Stimulated activated CD8-positive, alpha-beta memory T cell treated with anti-CD3 and anti-CD28 coated beads, Interleukin-15, amount 100 ng/mL, for 4 hours (primary cell): ENCODE measurements at regions not wholly inside any gene's neighbourhood (a gene's known extent, or its start where the extent isn't known, plus 50 kb on each side); places are given as distances from the start of the nearest gene placed in this dataset.

ENCODE experiments used
- DNase-seq, 2 donors: peaks; one replicate each; pipeline ENCODE4 v3.0.0-alpha.2; 2020; ENCODE audit warnings: low read depth in 2 of 2

DNA sequence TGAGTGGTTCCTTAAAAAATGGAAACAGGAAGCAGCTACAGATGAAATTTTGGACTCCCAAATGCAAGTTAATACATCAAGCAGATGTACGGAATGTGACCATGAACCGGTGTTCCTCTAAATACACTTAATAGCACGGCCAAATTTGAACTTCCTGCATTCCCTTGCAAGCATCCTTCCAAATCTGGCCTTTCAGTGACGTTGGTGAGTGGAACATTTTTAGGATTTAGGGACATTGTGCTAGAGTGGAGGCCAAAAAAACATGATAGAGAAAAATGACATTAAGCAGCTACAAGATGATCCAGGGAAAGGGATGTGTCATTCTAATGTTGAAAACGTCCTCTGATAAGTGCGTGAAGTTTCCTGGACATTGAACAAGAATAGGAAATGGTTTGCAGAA lies 62.1 kb downstream of the CTAGE1 start:
- no peak for DNase-seq

DNA sequence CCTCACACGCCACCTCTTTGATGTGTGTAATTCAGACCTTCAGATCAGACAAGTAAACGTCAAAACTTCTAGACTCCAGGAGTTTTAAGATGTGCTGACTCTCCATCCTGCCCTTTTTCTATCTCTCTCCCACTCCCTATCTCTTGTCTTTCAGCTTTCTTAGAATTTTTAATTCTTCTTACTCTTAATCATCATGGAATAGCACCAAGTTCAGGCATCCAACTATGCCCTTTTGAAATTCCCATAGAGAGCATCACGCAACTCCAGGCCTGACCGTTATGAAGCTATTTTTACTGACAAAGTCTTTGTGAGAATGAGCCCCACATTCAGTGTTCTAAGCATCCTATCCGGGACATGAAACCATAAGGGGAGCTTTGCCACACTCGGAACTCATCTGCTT lies 62.6 kb downstream of the CTAGE1 start:
- DNase-seq, result no peak

DNA sequence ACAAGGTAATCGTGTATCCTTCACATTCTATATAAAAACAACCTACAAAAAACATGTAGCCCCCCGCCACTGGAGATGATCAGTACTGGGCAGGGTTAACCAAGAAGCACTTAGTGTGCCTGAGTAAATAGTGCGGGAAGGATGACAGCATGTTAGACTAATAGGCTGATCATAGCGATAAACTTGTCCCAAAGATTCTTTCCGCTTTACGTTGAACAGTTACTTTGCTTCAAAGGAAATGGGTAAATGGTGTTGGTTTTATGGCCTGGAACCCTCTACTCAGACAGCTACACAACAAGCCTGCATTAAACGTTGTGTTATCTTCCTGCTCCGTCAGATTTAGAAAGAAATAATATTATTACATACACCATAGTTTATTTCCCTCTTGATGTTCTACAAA lies 67.7 kb downstream of the CTAGE1 start:
- DNase-seq, result no peak

DNA sequence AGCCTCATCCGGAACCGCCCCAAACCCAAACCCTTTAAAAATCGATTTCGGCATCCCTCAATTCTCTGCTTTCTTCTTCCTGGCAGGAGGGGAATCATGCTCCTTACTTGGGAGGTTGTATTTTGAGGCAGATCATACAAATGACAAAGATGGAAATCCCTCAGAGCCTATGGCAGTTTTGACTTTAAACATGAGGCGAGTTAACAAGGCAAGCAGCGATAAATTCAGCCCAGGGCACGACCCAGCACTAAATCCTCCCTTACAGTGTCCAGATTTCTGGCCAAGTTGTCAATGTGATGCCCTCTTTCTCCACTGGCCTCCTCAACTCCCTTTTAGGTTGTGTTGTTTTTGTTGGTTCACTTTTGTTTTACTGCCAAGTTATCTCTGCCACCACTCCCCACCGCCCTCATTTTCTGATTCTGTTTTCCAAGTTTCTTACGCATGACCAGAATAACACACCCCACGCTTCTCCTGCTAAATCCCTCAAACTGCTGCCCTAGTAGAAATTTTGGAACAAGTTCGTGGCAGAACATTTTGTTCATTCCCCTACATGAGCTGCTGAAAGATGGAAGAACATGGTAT lies 68.3 kb downstream of the CTAGE1 start:
- no peak for DNase-seq

DNA sequence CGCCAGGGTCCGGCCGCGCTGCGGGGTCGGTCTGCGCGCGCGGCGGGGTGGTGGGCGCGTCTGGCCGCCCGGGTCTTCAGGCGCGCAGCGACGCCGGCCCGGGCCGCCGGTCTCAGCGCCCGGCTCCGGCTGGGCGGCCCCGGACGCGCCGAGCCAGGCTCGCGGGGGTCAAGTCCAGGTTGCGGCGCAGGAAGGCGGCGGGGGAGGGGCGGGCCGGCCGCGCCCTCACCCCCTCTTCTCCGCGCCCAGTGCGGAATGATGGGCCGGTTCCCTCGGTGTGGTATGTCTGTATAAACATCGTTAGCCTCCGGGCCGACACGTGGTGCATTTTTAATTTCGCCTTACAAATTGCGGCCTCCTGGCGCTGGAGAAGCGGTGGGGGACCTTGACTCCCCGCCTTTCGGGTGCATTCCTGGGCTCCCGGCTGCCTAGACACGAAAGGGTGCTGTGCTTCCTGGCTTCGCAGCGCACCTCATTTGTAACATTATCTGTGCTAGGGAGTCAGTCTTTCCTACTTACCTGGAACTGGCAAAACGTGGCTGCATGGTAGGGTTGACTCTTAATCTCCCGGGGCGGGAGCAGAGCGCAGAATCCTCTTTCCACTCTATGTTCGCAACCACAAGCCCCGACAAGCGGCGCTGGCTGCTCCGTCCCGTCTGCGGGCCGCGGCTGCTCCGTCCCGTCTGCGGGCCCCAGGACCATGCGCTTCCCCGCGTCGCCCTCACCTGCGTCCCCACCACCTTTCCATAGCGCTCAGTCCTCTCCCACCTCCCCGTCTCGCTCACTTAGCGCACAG lies 69.0 kb downstream of the CTAGE1 start:
- no peak for DNase-seq

DNA sequence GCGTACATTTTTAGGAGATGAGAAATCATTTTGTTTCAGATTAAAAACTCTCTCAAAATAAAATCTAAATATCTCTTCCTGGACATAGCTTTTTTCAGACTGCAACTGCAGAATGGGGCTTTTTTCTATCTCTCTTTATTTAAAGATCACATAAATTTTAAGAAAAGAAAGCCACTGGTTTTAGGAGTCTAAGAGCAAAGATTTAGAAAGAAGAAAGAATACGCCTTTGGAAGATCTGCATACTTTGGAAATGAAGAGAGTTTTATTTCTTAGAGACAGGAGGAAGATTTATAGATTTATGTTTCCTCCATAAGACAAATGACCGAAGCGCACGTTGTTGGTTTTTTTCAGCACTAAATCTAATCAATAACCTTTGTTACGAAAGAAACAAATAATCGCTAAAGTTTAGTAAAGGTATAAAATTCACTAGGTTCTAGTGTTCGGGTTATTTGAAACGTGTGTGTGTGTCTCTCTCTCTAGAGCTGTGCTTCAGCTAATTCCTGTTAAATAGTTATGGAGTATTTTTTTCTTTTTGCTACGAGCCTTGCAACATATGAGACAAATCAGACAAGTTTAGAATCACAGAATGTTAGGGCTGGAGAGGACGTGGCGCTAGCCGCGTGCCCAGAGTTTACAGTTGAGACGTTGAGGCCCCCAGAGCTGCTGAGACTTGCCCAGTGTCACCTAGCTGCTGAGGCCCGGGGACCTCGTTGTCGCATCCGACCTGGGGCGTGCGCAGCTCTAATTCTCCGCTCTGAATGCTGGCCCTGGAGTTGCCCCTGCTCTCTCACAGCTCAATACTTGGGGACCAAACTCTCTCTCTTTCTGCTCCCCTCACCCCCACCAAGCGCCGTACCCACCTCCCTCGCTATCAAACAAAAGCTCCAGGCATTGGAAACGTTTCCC lies 69.9 kb downstream of the CTAGE1 start:
- DNase-seq, result peak in 1 of 2 donors; percentile 13

DNA sequence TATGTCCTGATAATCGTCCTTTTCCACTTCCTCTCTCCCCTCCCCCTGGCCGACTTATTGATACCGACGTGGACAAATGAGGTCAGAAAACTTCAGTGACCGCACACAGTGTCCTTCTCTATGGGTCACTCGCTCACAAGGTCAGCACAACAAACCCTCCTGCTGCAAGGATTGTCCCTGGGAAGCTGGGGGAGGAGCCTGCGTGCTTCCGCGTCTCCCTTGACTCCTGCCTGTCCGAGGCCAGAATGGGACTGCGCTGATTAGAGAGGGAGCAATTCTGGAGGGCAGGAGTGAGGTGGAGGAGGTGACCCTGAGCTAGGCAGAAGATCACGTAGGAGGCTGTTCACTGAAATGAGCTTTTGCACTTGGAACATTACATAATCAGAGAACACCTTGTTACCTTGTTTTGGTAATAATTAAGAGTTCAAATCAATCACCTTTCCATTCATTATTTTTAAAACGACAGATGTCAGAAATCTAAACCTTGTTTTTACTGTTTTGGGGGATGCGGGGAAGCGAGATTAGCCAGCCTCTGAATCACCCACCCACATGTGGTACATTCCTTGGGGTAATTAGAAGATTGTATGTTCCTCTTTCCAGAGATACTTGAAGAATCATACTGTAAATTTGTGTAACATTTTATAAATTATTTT lies 70.6 kb downstream of the CTAGE1 start:
- no peak for DNase-seq

DNA sequence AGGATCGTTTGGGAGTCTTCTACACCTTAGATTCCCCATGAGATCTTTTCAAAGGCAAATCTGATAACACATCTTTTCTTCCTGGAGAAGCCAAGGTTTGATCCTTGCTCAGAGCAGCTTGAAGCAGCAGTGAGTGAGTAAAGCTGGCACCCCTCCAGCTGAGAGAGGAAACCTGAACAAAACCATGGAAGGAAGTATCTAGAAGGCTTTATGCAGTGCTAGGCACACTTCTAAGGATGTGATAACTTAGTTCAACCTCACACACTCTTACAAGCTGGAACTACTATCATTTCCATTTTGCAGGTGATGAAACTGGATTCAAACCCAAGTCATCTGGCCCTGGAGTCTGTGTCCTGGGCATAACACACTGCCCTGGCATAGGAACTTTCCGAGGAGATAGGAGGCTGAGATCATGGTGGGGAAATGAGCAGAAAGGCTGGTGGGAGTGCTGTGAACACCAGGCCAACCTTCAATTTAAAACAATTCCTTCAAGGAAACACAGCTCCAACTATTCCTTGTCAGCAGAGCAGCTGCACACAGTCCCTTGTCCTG lies 71.2 kb downstream of the CTAGE1 start:
- no peak for DNase-seq

DNA sequence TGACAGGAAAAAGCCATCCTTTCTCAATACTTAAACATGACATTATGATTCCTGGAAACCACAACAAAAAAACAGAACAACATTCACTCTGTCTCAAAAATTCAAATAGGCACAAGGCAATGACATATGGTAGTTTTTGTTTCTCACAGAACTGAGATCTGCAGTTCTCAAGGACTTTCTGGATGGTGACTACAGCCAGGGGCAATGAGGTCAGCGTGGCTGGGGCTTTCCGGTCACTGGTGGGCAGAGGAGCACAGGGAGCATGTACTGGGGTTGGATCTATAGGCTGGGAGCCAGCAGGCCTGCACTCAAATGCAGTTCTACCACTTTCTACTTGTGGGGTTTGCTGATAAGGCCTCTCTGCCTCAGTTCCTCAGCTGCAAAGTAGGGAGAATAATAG lies 72.0 kb downstream of the CTAGE1 start:
- no peak for DNase-seq

DNA sequence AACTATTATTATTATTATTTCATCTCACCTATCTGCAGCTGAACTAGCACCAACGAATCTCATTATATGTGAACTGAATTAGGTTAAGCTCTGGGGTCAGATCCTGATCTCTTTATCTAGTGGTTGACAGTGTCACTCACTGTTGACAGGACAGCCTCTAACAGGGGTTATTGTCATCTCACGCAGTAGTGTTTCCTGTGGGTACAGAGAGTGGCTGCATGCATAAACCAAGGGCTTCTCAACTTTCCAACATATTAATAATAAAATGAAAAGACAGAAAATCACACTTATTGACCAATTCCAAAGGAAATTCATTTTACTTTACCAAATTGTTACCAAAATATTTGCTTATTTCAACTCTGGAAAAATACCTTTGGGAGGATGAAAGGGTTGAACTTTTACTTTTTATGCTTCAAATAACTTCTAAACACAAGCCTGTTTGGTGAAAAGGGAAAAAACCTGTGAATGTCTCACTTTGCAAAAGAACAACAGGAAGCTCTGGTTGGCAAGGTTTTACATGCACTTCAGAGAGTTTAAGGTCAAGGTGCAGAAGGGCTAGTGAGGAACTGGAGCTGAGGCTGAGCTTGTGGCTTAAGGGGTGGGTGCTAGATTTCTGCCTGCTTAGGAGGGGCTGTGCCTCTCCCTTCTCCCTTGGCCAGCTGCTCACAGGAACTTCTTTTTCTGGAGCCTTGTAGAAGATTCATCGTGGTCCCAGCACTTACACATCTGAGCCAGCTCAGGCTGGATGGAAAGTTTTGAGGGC lies 72.6 kb downstream of the CTAGE1 start:
- peak in 1 of 2 donors; percentile 7 for DNase-seq

DNA sequence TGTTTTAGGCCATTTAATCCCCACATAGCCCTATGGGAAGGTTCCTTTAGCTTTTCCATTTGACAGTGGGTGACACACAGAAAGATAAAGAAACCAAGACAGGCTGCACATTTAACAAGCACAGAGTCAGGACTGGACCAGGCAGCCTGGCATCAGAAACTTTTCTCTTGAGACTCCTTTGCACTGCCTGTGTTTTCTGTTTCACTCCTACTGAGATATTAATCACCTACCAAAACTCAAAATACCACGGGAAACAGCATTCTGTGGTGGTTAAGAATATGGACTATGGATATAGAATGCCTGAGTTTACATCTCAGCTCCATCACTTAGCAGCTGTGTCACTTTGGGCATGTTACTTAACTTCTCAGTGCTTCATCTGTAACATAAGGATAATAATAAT lies 73.3 kb downstream of the CTAGE1 start:
- DNase-seq, result no peak

DNA sequence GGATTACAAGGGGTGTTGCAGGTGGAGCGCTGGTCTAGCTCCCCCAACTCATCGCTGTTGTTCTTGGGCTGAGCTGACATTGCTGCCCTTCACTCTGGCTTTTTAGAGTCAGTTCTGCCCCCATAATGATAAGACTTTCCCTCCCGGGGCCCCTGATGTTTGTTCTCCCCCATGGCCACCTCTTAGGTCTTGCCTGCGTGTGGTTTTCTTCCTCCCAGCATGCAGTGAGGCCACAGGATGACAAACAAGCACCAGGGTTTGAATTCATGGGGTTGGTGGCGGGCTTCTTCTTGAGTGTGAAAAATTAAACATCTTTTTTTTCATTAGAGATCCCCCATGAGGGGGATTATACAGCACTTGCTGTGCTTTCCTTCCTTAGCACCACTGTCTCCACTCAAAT lies 74.1 kb downstream of the CTAGE1 start:
- no peak for DNase-seq

DNA sequence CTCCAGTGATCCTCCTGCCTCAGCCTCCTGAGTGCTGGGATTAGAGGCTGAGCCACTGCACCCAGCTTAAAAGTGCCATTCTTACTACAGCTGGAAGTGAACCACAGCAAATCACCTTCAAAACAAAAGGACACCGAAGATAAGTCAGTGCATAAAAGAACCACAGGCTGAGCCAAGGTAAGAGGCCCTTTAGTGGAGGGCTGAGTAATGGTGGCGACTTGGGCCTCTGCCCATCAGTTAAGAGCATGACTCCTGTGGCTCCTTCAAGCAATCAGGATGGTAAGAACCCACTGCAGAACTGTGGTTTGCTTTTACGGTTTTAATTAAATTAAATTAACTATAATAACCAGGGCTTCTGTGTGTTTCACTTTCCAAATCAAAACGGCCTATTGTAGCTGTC lies 75.1 kb downstream of the CTAGE1 start:
- DNase-seq, result peak in 1 of 2 donors; percentile 11

DNA sequence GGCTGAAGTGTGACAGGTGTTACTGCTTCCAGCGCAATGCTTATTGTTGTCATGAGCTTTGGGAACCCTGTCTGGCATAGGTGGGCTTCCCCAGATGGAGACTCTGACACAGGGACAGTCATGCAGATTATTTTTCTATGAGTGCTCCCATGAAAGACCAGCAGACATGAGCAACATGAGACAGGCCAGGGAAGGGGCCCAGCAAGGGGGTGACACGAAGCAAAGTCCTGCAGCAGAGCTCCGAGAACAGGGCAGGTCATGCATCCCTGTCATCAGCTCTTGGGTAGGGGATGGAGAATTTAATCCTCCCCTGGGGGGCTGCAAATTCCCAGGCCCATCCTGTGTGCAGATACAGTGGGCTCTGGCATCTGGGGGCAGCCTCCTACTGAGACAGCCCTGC lies 77.4 kb downstream of the CTAGE1 start:
- DNase-seq, result no peak

DNA sequence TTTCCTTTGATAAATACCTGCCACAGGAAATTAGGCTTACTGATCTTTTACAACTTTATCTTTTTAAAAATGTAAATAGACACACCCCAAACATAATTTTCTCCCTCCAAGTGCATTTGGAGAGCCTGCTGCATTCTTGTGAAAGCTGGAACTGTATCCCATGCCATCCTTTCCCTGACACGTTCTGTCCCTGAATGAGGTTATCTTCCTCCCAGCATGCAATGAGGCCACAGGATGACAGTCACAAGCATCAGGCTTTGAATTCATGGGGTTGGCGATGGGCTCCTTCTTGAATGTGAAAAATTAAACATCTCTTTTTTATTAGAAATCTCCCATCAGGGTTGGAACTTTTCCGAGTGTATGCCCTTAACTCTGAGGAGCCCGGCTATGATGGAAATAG lies 77.8 kb downstream of the CTAGE1 start:
- no peak for DNase-seq

DNA sequence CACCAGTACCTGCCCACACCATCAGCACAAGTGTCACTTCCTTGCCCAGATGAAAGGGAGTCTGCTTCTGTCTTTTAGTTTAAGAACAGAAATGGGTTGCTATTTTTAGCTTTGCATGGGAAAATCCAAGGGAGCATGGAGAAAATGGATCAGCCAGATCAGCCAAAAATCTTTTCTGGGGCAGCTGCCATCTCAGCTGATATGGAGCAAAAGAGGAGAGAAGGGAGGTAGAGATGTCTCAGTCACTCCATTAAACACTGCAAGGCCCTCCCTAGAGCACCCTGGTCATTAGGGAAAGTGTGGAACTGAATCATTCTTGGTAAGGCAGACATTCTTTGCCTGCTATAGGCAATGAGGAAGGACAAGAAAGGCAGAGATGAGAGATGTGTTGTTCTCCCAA lies 79.9 kb downstream of the CTAGE1 start:
- no peak for DNase-seq

DNA sequence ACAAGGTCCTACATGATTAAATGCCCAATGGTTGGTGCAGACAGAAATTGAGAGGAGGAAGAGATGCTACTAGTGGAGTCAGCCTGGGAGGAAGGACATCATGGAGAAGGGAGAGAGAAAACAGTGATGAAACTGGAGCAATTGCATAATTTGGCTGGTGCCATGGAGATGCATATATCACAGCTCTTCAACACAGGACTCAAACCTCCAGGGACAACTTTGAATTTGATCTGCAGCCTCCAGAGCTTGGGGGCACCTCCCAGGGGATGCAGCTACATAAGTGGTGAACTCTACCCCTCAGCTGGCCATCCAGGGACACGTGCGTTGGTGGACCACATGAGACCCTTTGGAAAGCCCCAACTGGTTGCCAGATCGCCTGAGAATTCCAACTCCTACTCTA lies 80.4 kb downstream of the CTAGE1 start:
- DNase-seq, result no peak

DNA sequence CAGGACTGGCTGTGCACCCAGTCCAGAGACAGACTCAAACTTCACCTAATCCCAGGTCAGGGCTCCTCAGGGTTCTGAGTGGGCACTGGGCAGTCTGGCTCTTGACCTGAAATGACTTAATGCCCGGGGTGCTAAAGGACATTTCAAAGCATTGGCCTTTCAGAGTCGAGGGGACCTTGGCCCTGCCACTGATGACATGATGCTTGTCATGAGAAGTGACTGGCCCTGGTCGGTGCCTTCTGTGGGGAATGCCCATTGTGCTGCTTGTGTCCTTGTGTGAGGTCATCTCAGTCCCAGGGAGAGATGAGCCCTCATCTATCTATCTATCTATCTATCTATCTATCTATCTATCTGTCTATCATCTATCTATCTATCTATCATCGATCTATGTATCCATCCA lies 81.3 kb downstream of the CTAGE1 start:
- no peak for DNase-seq

DNA sequence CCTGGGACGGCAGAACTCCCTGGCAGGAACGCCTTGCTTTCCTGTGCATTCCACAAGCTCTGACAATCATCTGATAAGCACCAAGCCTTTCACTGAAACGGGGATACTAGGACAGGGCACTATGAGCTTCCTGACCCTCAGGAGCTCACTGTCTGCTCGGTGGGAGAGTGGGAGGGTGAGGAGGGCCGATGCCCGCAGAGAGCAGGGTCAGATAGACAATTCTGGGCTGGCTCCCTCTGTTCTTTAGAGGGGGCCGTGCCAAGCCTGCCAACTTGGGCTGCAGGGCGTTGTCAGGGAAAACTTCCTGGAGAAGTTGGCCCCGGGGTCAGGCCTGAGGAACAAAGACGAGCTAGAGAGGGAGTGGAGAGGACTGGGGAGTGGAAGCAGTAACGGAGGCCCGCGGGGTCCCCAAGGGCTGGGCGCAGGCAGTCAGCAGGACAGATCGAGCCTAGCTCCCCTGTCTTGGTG lies 82.0 kb downstream of the CTAGE1 start:
- DNase-seq, result no peak

DNA sequence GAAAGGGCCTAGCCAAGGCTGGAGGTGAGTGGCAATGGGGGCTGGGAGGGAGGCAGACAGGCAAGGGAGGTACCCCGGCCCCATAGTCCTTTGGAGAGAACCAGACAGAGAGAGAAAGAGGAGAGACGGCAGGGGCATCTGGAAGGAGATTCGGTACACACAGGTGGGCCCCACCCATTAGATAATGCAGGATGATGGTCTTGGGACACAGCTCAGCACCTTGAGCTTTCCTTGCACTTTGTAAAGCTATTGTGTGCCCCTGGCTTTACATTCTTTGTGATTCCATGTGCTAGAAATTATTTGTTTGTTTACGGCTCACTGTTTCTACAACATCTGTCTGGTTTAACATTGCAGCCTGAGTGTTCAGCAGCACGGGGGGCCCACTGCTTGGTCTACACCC lies 83.1 kb downstream of the CTAGE1 start:
- no peak for DNase-seq

DNA sequence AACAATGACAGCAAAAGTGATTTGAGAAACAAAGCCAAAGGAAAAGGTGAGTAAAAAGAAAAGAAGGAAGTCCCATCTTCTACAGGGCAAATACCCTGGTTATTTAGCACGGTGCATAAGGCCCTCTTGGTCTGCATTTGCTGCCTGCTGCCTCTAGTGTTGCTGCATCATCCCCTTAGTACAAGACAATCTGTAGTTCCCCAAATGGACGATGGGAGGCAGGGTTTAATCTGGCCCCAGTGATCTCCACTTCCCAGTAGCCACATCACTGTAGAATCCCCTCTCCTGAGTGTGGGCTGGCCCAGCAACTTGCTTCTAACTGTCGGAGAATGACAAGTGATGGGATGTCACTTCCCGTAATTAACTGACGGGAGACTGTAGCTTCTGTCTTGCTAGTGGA lies 85.1 kb downstream of the CTAGE1 start:
- no peak for DNase-seq
